Osteoblast (primary cell): ENCODE measurements at regions not wholly inside any gene's neighbourhood (a gene's known extent, or its start where the extent isn't known, plus 50 kb on each side); places are given as distances from the start of the nearest gene placed in this dataset.

ENCODE experiments used
- DNase-seq: peaks from one replicate; pipeline ENCODE4 v3.0.0; 2011; ENCODE audit warnings: low spot score, mixed read lengths; ENCODE audit not compliant: insufficient read length; ENCODE audit errors: missing footprints
- H2AFZ ChIP-seq: 2 replicates; pipeline ENCODE4 v1.6.0; 2011; ENCODE audit warnings: mild to moderate bottlenecking, low read length
- H3K27ac ChIP-seq: 2 replicates; pipeline ENCODE4 v1.5.1; 2011; ENCODE audit warnings: mild to moderate bottlenecking, low read depth, low read length, moderate library complexity
- H3K27me3 ChIP-seq: 2 replicates; pipeline ENCODE4 v1.6.0; 2012; ENCODE audit warnings: mild to moderate bottlenecking, control low read depth, inconsistent platforms, low read length, moderate library complexity; ENCODE audit not compliant: insufficient read depth
- H3K36me3 ChIP-seq: 2 replicates; pipeline ENCODE4 v1.5.1; 2011; ENCODE audit warnings: mild to moderate bottlenecking, low read length, control low read depth, moderate library complexity; ENCODE audit not compliant: insufficient read depth
- H3K4me1 ChIP-seq: 2 replicates; pipeline ENCODE4 v1.5.1; 2011; ENCODE audit warnings: mild to moderate bottlenecking, low read length, control low read depth, moderate library complexity; ENCODE audit not compliant: insufficient read depth
- H3K4me2 ChIP-seq: 2 replicates; pipeline ENCODE4 v1.6.0; 2011; ENCODE audit warnings: mild to moderate bottlenecking, low read length; ENCODE audit not compliant: insufficient read depth
- H3K4me3 ChIP-seq: fragments of 200-600 bp; sonication (generic); 3 replicates; pipeline ENCODE4 v1.5.1; 2012; ENCODE audit warnings: mild to moderate bottlenecking, low read length, inconsistent platforms; ENCODE audit not compliant: insufficient read depth
- H3K79me2 ChIP-seq: 2 replicates; pipeline ENCODE4 v1.6.0; 2012; ENCODE audit warnings: mild to moderate bottlenecking, low read length, control low read depth, inconsistent platforms; ENCODE audit not compliant: insufficient read depth
- H3K9me3 ChIP-seq: 2 replicates; pipeline ENCODE4 v1.5.1; 2011; ENCODE audit warnings: low read depth, low read length, control low read depth
- H4K20me1 ChIP-seq: 2 replicates; pipeline ENCODE4 v1.6.0; 2012; ENCODE audit warnings: mild to moderate bottlenecking, low read length, control low read depth; ENCODE audit not compliant: insufficient read depth
- TF ChIP-seq, protein P1 (sequence below): IDR thresholded peaks from 2 replicates; pipeline ENCODE4 v1.5.1; 2011; ENCODE audit warnings: mild to moderate bottlenecking, low read depth, low read length, moderate library complexity; ENCODE audit errors: extremely low read depth

GRCh38 chr7:125747966-125748365, 818.3 kb upstream of the POT1 start:
- no peak overlapping the region for H3K4me2 ChIP-seq
- H3K4me3 ChIP-seq = no peak overlapping the region
- H3K27me3 ChIP-seq = no peaks in the 10 kb centered on the region
- H2AFZ ChIP-seq = no peak overlapping the region
- H4K20me1 ChIP-seq = no peaks in the 10 kb centered on the region
- no peaks in the 10 kb centered on the region for H3K4me1 ChIP-seq
- H3K79me2 ChIP-seq = no peaks in the 10 kb centered on the region
- no peaks in the 10 kb centered on the region for H3K36me3 ChIP-seq
- H3K27ac ChIP-seq = no peak overlapping the region
- DNase-seq = no peak
- TF ChIP-seq, protein P1, sequence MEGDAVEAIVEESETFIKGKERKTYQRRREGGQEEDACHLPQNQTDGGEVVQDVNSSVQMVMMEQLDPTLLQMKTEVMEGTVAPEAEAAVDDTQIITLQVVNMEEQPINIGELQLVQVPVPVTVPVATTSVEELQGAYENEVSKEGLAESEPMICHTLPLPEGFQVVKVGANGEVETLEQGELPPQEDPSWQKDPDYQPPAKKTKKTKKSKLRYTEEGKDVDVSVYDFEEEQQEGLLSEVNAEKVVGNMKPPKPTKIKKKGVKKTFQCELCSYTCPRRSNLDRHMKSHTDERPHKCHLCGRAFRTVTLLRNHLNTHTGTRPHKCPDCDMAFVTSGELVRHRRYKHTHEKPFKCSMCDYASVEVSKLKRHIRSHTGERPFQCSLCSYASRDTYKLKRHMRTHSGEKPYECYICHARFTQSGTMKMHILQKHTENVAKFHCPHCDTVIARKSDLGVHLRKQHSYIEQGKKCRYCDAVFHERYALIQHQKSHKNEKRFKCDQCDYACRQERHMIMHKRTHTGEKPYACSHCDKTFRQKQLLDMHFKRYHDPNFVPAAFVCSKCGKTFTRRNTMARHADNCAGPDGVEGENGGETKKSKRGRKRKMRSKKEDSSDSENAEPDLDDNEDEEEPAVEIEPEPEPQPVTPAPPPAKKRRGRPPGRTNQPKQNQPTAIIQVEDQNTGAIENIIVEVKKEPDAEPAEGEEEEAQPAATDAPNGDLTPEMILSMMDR = no peak
- no peaks in the 10 kb centered on the region for H3K9me3 ChIP-seq

GRCh38 chr7:125746510-125746909, 816.9 kb upstream of the POT1 start:
- no peaks in the 10 kb centered on the region for H3K27me3 ChIP-seq
- no peaks in the 10 kb centered on the region for H3K4me1 ChIP-seq
- no peak overlapping the region for H3K4me2 ChIP-seq
- no peaks in the 10 kb centered on the region for H3K9me3 ChIP-seq
- no peak overlapping the region for H3K4me3 ChIP-seq
- no peak overlapping the region for H2AFZ ChIP-seq
- no peak for DNase-seq
- no peak overlapping the region for H3K27ac ChIP-seq
- H4K20me1 ChIP-seq = no peaks in the 10 kb centered on the region
- H3K36me3 ChIP-seq = no peaks in the 10 kb centered on the region
- TF ChIP-seq, protein P1 = no peak
- no peaks in the 10 kb centered on the region for H3K79me2 ChIP-seq

DNA sequence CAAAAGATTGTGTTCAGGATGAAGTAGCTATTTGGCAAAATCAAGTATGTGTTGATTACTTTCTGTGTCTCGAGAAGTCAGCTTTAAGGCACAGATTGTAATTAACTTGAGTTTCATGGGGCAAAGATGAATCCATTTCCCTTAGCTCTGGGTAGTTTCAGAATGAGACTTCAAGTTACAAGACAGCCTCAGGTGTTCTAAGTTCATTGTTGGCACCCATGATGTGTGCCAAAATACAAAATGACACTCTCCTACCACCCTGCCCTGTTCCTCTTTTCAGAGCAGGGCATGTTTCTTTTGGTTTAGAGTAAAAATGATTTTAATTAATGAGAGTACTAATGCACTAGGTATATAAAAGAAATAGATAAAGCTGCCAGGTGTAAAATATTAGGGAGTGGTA, 797.6 kb upstream of the POT1 start:
- Histone ChIP-seq H3K27me3 (no peaks in the 10 kb centered on the region), H3K36me3 (no peaks in the 10 kb centered on the region), H3K27ac (no peak overlapping the region), H3K4me2 (no peak overlapping the region), H3K4me3 (no peak overlapping the region), H2AFZ (no peak overlapping the region), H3K79me2 (no peaks in the 10 kb centered on the region), H3K9me3 (no peaks in the 10 kb centered on the region), H4K20me1 (no peaks in the 10 kb centered on the region), H3K4me1 (no peaks in the 10 kb centered on the region)
- no peak for DNase-seq
- TF ChIP-seq, protein P1 = no peak

- no peak overlapping the region for H2AFZ ChIP-seq
- no peaks in the 10 kb centered on the region for H4K20me1 ChIP-seq
- H3K27me3 ChIP-seq = no peaks in the 10 kb centered on the region
- no peaks in the 10 kb centered on the region for H3K79me2 ChIP-seq
- DNase-seq = no peak
- no peaks in the 10 kb centered on the region for H3K36me3 ChIP-seq
- no peak overlapping the region for H3K4me3 ChIP-seq
- no peaks in the 10 kb centered on the region for H3K4me1 ChIP-seq
- H3K9me3 ChIP-seq = peaks cover 2% of the 10 kb centered on the region
- no peak overlapping the region for H3K27ac ChIP-seq
- TF ChIP-seq, protein P1 = no peak
- H3K4me2 ChIP-seq = no peak overlapping the region
These were observed 766.0 kb upstream of the POT1 start for GRCh38 chr7:125695626-125696025.
